Cardiac muscle cell (in vitro differentiated cells and primary cell): ENCODE measurements at regions not wholly inside any gene's neighbourhood (a gene's known extent, or its start where the extent isn't known, plus 50 kb on each side); places are given as distances from the start of the nearest gene placed in this dataset.

Experiments used
- DNase-seq, 2 donors: peaks; one replicate each; pipeline versions ENCODE4 v3.0.0 to v3.0.0-alpha.2; 2010 to 2017; ENCODE audit warnings: low read depth in 1 of 2, low spot score in 1 of 2
- H3K27ac ChIP-seq: fragments of 200-600 bp; sonication (generic); 2 replicates; pipeline ENCODE4 v1.5.1; 2016
- H3K27me3 ChIP-seq: fragments of 200-600 bp; sonication (generic); 2 replicates; pipeline ENCODE4 v1.6.0; 2016; ENCODE audit warnings: control low read depth
- H3K36me3 ChIP-seq: fragments of 200-600 bp; sonication (generic); 2 replicates; pipeline ENCODE4 v1.5.1; 2016; ENCODE audit warnings: control low read depth
- H3K4me1 ChIP-seq: fragments of 200-600 bp; sonication (generic); 2 replicates; pipeline ENCODE4 v1.8.1; 2017; ENCODE audit warnings: low read depth, mild to moderate bottlenecking, mixed run types
- H3K4me3 ChIP-seq: fragments of 200-600 bp; sonication (generic); 2 replicates; pipeline ENCODE4 v1.5.1; 2016; ENCODE audit warnings: mild to moderate bottlenecking
- H3K9me3 ChIP-seq: fragments of 200-600 bp; sonication (generic); 2 replicates; pipeline ENCODE4 v1.5.1; 2017; ENCODE audit warnings: low read depth, mild to moderate bottlenecking, control low read depth
- CTCF ChIP-seq: IDR thresholded peaks from 2 replicates; pipeline ENCODE4 v1.5.1; 2012; ENCODE audit warnings: low read depth, mild to moderate bottlenecking, low read length

- no peak for TF ChIP-seq CTCF
- no peaks in the 10 kb centered on the region for H3K4me1 ChIP-seq
- H3K4me3 ChIP-seq = no peak overlapping the region
- H3K9me3 ChIP-seq = no peaks in the 10 kb centered on the region
- H3K27ac ChIP-seq = no peak overlapping the region
- H3K36me3 ChIP-seq = no peaks in the 10 kb centered on the region
- no peaks in the 10 kb centered on the region for H3K27me3 ChIP-seq
- DNase-seq = no peak
These were observed 171.9 kb upstream of the NRP1 start for GRCh38 chr10:33506391-33506790.

- no peak for DNase-seq
- TF ChIP-seq CTCF = no peak
- H3K27ac ChIP-seq = no peak overlapping the region
- H3K4me3 ChIP-seq = no peak overlapping the region
- no peaks in the 10 kb centered on the region for H3K36me3 ChIP-seq
- H3K4me1 ChIP-seq = peaks cover 20% of the 10 kb centered on the region
- H3K27me3 ChIP-seq = no peaks in the 10 kb centered on the region
- H3K9me3 ChIP-seq = no peaks in the 10 kb centered on the region
These were observed 166.7 kb upstream of the NRP1 start for GRCh38 chr10:33501161-33501560.

- peak in 1 of 2 donors; percentile 84 for DNase-seq
- H3K27ac ChIP-seq = peak overlapping the region; percentile 79
- no peaks in the 10 kb centered on the region for H3K36me3 ChIP-seq
- no peak overlapping the region for H3K4me3 ChIP-seq
- H3K9me3 ChIP-seq = no peaks in the 10 kb centered on the region
- H3K27me3 ChIP-seq = no peaks in the 10 kb centered on the region
- no peak for TF ChIP-seq CTCF
- peaks cover 30% of the 10 kb centered on the region for H3K4me1 ChIP-seq
These were observed 164.0 kb upstream of the NRP1 start for GRCh38 chr10:33498391-33498891.

- Histone ChIP-seq H3K27ac (peak overlapping the region; percentile 79), H3K4me3 (no peak overlapping the region), H3K27me3 (no peaks in the 10 kb centered on the region), H3K36me3 (no peaks in the 10 kb centered on the region), H3K4me1 (peaks cover 34% of the 10 kb centered on the region), H3K9me3 (no peaks in the 10 kb centered on the region)
- no peak for DNase-seq
- no peak for TF ChIP-seq CTCF
These were observed 162.9 kb upstream of the NRP1 start for GRCh38 chr10:33497338-33497737.

- Histone ChIP-seq H3K27ac (no peak overlapping the region), H3K36me3 (no peaks in the 10 kb centered on the region), H3K4me1 (peaks cover 34% of the 10 kb centered on the region), H3K27me3 (no peaks in the 10 kb centered on the region), H3K4me3 (no peak overlapping the region), H3K9me3 (no peaks in the 10 kb centered on the region)
- no peak for DNase-seq
- no peak for TF ChIP-seq CTCF
These were observed 161.6 kb upstream of the NRP1 start for GRCh38 chr10:33496096-33496495.
